GM12878 (cell line): ENCODE measurements at regions not wholly inside any gene's neighbourhood (a gene's known extent, or its start where the extent isn't known, plus 50 kb on each side); places are given as distances from the start of the nearest gene placed in this dataset.

ENCODE experiments used
- ATAC-seq: fragments of 200-7000 bp; cut with Tn5 transposase; 3 replicates; pipeline ENCODE4 v1.9.1; 2020; ENCODE audit warnings: mild to moderate bottlenecking, moderate library complexity
- BruUV-seq: library from RNA; stranded (reverse); fragments of 400-500 nt; replicated peaks from 2 replicates; lab custom pipeline; 2021; lab: Mats Ljungman, UMichigan
- CTCF ChIA-PET: fragments of 300-600 bp; sonication (Branson Sonifier 250); formaldehyde crosslinking; extraction: SDS; loops from one replicate; lab custom pipeline; 2021; ENCODE audit warnings: inconsistent platforms; lab: Yijun Ruan, JAX
- POLR2A ChIA-PET: fragments of 350-600 bp; formaldehyde crosslinking; extraction: SDS; loops from one replicate; lab custom pipeline; 2021; ENCODE audit warnings: inconsistent platforms; lab: Charles Lee
- RAD21 ChIA-PET: fragments of 300-600 bp; sonication (Branson Sonifier 250); formaldehyde crosslinking; loops from one replicate; lab custom pipeline; 2023; ENCODE audit warnings: antibody characterized with exemption; ENCODE audit not compliant: unreplicated experiment; lab: Charles Lee
- SMC1A ChIA-PET: fragments of 300-600 bp; sonication (Branson Sonifier 250); formaldehyde crosslinking; loops from one replicate; lab custom pipeline; 2023; ENCODE audit not compliant: unreplicated experiment, uncharacterized antibody; lab: Charles Lee
- DNase-seq: peaks from one replicate; pipeline ENCODE4 v3.0.0-alpha.2; 2011; ENCODE audit warnings: low read depth, low spot score
- FAIRE-seq: peaks from 3 replicates; lab custom pipeline; 2011; peaks lifted over from hg19 to GRCh38; lab: Jason Lieb, UNC
- H2AFZ ChIP-seq: 2 replicates; pipeline ENCODE4 v1.6.0; 2011; ENCODE audit warnings: low read depth, low read length, control low read depth; ENCODE audit not compliant: control insufficient read depth
- H3K27ac ChIP-seq: 2 replicates; pipeline ENCODE4 v1.5.1; 2011; ENCODE audit warnings: control low read depth; ENCODE audit not compliant: control insufficient read depth, insufficient read depth
- H3K27me3 ChIP-seq, 2 experiments: replicated peaks in 1 of 2; 2 replicates each; pipeline versions ENCODE4 v1.6.0 to v1.6.1; 2011; ENCODE audit warnings: low read length in 1 of 2; ENCODE audit not compliant: control insufficient read depth in 2 of 2, insufficient read depth in 2 of 2
- H3K36me3 ChIP-seq, 2 experiments: 2 replicates each; pipeline ENCODE4 v1.5.1; 2011; ENCODE audit warnings: low read length in 1 of 2; ENCODE audit not compliant: control insufficient read depth in 2 of 2, insufficient read depth in 2 of 2
- H3K4me1 ChIP-seq: 2 replicates; pipeline ENCODE4 v1.6.1; 2011; ENCODE audit warnings: mild to moderate bottlenecking, low read length, moderate library complexity, mixed read lengths; ENCODE audit not compliant: control insufficient read depth, insufficient read depth
- H3K4me2 ChIP-seq: 2 replicates; pipeline ENCODE4 v1.6.0; 2011; ENCODE audit warnings: control low read depth; ENCODE audit not compliant: control insufficient read depth, insufficient read depth
- H3K4me3 ChIP-seq: fragments of 200-600 bp; sonication (generic); 2 replicates; pipeline ENCODE4 v1.5.1; 2016
- H3K79me2 ChIP-seq: 2 replicates; pipeline ENCODE4 v1.6.0; 2011; ENCODE audit warnings: low read length; ENCODE audit not compliant: control insufficient read depth, insufficient read depth
- H3K9ac ChIP-seq: 2 replicates; pipeline ENCODE4 v1.8.0; 2011; ENCODE audit warnings: low read length, control low read depth, mixed read lengths; ENCODE audit not compliant: control insufficient read depth, insufficient read depth
- H3K9me3 ChIP-seq: replicated peaks from 3 replicates; pipeline ENCODE4 v1.5.1; 2011; ENCODE audit warnings: mild to moderate bottlenecking, low read length; ENCODE audit not compliant: control insufficient read depth, insufficient read depth
- H4K20me1 ChIP-seq: 2 replicates; pipeline ENCODE4 v1.6.0; 2011; ENCODE audit not compliant: control insufficient read depth, insufficient read depth
- CEBPB ChIP-seq, 2 experiments: fragments of 150-350 bp in 1 of 2; IDR thresholded peaks; 2 replicates each; pipeline ENCODE4 v1.6.1; 2012 to 2014; ENCODE audit warnings: low read depth in 2 of 2, low read length in 2 of 2, borderline replicate concordance in 1 of 2, inconsistent platforms in 1 of 2
- NFXL1 ChIP-seq: fragments of 450-650 bp; IDR thresholded peaks from 2 replicates; pipeline ENCODE4 v1.6.1; 2017; ENCODE audit warnings: antibody characterized with exemption, mild to moderate bottlenecking, borderline replicate concordance
- RB1 ChIP-seq: fragments of 450-650 bp; formaldehyde crosslinking; IDR thresholded peaks from 2 replicates; pipeline ENCODE4 v1.6.1; 2017; ENCODE audit warnings: mild to moderate bottlenecking, borderline replicate concordance
- SRF ChIP-seq, 2 experiments: IDR thresholded peaks; 2 replicates each; pipeline ENCODE4 v1.6.1; 2011; ENCODE audit warnings: low read depth in 2 of 2, low read length in 2 of 2, mild to moderate bottlenecking in 1 of 2, moderate library complexity in 1 of 2
- in situ Hi-C: fragments of 300-500 bp; cut with MboI; formaldehyde crosslinking; loops from 9 replicates; pipeline ENCODE4 v1.14.3; 2018; ENCODE audit warnings: mixed read lengths
- intact Hi-C: fragments of 100-400 bp; cut with micrococcal nuclease; formaldehyde crosslinking; loops from one replicate; pipeline ENCODE4 v1.14.2; 2022; ENCODE audit not compliant: unreplicated experiment
- TF ChIP-seq, protein P1 (sequence below): IDR thresholded peaks from 2 replicates; pipeline ENCODE4 v1.6.1; 2012; ENCODE audit warnings: improper control_type of control experiment, low read depth, low read length; ENCODE audit not compliant: insufficient replicate concordance
- TF ChIP-seq, protein P2 (sequence below): fragments of 150-350 bp; IDR thresholded peaks from 2 replicates; pipeline ENCODE4 v1.6.1; 2014; ENCODE audit warnings: mild to moderate bottlenecking, low read depth, low read length
- TF ChIP-seq, protein P3 (sequence below): fragments of 450-650 bp; IDR thresholded peaks from 2 replicates; pipeline ENCODE4 v1.6.1; 2016; ENCODE audit warnings: mild to moderate bottlenecking
- TF ChIP-seq, protein P4 (sequence below): fragments of 450-650 bp; IDR thresholded peaks from 2 replicates; pipeline ENCODE4 v1.6.1; 2017; ENCODE audit warnings: mild to moderate bottlenecking, moderate library complexity

DNA sequence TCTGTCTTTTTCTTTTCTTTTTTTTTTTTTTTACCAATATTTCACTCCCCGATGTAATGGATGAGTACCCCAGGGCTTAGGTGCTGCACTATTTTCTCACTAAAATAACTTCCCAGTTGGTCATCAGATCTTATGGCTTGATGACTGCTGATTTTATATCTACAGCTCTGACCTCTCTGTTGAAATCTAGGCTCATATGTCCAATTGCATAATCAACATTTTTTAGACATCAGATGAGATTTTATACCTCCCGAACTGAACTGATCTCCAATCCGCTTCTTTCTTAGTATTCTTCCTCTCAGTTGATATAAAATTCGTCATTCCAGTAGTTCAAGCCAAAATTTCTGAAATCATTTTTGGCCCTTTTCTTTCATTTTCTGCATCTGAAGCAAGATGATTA lies 1236.5 kb downstream of the SLC16A7 start (continued):
- TF ChIP-seq, protein P1, sequence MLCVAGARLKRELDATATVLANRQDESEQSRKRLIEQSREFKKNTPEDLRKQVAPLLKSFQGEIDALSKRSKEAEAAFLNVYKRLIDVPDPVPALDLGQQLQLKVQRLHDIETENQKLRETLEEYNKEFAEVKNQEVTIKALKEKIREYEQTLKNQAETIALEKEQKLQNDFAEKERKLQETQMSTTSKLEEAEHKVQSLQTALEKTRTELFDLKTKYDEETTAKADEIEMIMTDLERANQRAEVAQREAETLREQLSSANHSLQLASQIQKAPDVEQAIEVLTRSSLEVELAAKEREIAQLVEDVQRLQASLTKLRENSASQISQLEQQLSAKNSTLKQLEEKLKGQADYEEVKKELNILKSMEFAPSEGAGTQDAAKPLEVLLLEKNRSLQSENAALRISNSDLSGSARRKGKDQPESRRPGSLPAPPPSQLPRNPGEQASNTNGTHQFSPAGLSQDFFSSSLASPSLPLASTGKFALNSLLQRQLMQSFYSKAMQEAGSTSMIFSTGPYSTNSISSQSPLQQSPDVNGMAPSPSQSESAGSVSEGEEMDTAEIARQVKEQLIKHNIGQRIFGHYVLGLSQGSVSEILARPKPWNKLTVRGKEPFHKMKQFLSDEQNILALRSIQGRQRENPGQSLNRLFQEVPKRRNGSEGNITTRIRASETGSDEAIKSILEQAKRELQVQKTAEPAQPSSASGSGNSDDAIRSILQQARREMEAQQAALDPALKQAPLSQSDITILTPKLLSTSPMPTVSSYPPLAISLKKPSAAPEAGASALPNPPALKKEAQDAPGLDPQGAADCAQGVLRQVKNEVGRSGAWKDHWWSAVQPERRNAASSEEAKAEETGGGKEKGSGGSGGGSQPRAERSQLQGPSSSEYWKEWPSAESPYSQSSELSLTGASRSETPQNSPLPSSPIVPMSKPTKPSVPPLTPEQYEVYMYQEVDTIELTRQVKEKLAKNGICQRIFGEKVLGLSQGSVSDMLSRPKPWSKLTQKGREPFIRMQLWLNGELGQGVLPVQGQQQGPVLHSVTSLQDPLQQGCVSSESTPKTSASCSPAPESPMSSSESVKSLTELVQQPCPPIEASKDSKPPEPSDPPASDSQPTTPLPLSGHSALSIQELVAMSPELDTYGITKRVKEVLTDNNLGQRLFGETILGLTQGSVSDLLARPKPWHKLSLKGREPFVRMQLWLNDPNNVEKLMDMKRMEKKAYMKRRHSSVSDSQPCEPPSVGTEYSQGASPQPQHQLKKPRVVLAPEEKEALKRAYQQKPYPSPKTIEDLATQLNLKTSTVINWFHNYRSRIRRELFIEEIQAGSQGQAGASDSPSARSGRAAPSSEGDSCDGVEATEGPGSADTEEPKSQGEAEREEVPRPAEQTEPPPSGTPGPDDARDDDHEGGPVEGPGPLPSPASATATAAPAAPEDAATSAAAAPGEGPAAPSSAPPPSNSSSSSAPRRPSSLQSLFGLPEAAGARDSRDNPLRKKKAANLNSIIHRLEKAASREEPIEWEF: no peak
- TF ChIP-seq, protein P2, sequence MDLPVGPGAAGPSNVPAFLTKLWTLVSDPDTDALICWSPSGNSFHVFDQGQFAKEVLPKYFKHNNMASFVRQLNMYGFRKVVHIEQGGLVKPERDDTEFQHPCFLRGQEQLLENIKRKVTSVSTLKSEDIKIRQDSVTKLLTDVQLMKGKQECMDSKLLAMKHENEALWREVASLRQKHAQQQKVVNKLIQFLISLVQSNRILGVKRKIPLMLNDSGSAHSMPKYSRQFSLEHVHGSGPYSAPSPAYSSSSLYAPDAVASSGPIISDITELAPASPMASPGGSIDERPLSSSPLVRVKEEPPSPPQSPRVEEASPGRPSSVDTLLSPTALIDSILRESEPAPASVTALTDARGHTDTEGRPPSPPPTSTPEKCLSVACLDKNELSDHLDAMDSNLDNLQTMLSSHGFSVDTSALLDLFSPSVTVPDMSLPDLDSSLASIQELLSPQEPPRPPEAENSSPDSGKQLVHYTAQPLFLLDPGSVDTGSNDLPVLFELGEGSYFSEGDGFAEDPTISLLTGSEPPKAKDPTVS: no peak
- TF ChIP-seq RB1: no peak
- TF ChIP-seq, protein P3, sequence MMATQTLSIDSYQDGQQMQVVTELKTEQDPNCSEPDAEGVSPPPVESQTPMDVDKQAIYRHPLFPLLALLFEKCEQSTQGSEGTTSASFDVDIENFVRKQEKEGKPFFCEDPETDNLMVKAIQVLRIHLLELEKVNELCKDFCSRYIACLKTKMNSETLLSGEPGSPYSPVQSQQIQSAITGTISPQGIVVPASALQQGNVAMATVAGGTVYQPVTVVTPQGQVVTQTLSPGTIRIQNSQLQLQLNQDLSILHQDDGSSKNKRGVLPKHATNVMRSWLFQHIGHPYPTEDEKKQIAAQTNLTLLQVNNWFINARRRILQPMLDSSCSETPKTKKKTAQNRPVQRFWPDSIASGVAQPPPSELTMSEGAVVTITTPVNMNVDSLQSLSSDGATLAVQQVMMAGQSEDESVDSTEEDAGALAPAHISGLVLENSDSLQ: no peak

DNA sequence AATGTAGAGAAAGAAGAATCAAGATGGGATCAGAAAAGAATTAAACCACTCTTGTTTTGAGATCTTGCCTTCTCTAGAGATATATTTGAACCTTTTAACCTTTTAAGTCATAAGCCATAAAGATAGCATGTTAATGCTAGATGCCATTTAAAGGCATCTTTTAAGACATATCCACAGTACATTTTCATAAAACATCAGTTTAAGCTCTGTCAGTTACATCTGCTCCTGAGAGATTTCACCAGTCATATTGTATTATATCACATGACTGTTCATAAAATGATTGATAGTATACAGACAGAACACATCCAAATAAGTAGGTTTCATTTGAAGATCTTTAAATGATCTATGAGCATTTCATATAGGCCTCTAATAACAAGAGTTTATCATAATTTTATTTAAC lies 1238.5 kb downstream of the SLC16A7 start:
- H3K36me3 ChIP-seq: no peaks in the 10 kb centered on the region
- intact Hi-C loops: no loop called here
- no peaks in the 10 kb centered on the region for H3K27me3 ChIP-seq
- in situ Hi-C loops: no loop called here
- no peak overlapping the region for H2AFZ ChIP-seq
- H3K4me2 ChIP-seq: no peak overlapping the region
- H3K27ac ChIP-seq: no peak overlapping the region
- no peak for FAIRE-seq
- H4K20me1 ChIP-seq: no peaks in the 10 kb centered on the region
- no peaks in the 10 kb centered on the region for H3K79me2 ChIP-seq
- no peak overlapping the region for H3K4me3 ChIP-seq
- no peaks in the 10 kb centered on the region for H3K9me3 ChIP-seq
- no TSS peak for BruUV-seq
- no peak overlapping the region for H3K9ac ChIP-seq
- no peaks in the 10 kb centered on the region for H3K4me1 ChIP-seq
- ChIA-PET POLR2A (no interaction called here), RAD21 (no interaction called here), SMC1A (no interaction called here), CTCF (no interaction called here)
- no peak for DNase-seq
- no peak for ATAC-seq
- TF ChIP-seq SRF (IDR thresholded peaks at IDR 0.05; ENCODE audit: low read depth in 2 of 2, low read length in 2 of 2) (no peak), CEBPB (IDR thresholded peaks at IDR 0.05; ENCODE audit: borderline replicate concordance in 1 of 2, low read depth in 2 of 2, low read length in 2 of 2) (no peak), NFXL1 (no peak)
- TF ChIP-seq, protein P4, sequence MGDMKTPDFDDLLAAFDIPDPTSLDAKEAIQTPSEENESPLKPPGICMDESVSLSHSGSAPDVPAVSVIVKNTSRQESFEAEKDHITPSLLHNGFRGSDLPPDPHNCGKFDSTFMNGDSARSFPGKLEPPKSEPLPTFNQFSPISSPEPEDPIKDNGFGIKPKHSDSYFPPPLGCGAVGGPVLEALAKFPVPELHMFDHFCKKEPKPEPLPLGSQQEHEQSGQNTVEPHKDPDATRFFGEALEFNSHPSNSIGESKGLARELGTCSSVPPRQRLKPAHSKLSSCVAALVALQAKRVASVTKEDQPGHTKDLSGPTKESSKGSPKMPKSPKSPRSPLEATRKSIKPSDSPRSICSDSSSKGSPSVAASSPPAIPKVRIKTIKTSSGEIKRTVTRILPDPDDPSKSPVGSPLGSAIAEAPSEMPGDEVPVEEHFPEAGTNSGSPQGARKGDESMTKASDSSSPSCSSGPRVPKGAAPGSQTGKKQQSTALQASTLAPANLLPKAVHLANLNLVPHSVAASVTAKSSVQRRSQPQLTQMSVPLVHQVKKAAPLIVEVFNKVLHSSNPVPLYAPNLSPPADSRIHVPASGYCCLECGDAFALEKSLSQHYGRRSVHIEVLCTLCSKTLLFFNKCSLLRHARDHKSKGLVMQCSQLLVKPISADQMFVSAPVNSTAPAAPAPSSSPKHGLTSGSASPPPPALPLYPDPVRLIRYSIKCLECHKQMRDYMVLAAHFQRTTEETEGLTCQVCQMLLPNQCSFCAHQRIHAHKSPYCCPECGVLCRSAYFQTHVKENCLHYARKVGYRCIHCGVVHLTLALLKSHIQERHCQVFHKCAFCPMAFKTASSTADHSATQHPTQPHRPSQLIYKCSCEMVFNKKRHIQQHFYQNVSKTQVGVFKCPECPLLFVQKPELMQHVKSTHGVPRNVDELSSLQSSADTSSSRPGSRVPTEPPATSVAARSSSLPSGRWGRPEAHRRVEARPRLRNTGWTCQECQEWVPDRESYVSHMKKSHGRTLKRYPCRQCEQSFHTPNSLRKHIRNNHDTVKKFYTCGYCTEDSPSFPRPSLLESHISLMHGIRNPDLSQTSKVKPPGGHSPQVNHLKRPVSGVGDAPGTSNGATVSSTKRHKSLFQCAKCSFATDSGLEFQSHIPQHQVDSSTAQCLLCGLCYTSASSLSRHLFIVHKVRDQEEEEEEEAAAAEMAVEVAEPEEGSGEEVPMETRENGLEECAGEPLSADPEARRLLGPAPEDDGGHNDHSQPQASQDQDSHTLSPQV: no peak
